ENCODE measurements at regions not wholly inside any gene's neighbourhood (a gene's known extent, or its start where the extent isn't known, plus 50 kb on each side); places are given as distances from the start of the nearest gene placed in this dataset.

DNA sequence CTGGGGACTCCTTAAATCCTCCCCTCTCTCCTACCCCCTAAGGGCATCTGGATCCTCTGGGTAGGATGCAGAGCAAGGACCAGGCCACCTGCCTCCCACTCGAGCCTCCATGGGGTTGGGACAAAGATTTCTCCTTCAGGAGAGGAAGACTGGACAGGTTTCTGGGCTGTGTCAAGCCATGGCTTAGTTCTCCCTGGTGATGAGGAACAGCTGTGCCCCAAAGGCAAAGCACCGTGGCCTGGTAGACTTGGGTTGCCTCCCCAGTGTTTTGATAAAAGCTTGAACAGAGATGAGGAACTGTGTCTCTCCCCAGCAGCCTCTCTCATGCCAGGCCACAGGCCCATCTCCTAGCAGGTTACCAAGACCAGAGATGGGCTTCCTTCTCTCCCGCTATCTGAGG, 238.3 kb downstream of the WDR11 start:
- TF ChIP-seq, protein P1, sequence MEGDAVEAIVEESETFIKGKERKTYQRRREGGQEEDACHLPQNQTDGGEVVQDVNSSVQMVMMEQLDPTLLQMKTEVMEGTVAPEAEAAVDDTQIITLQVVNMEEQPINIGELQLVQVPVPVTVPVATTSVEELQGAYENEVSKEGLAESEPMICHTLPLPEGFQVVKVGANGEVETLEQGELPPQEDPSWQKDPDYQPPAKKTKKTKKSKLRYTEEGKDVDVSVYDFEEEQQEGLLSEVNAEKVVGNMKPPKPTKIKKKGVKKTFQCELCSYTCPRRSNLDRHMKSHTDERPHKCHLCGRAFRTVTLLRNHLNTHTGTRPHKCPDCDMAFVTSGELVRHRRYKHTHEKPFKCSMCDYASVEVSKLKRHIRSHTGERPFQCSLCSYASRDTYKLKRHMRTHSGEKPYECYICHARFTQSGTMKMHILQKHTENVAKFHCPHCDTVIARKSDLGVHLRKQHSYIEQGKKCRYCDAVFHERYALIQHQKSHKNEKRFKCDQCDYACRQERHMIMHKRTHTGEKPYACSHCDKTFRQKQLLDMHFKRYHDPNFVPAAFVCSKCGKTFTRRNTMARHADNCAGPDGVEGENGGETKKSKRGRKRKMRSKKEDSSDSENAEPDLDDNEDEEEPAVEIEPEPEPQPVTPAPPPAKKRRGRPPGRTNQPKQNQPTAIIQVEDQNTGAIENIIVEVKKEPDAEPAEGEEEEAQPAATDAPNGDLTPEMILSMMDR (IDR thresholded peaks at IDR 0.05) = no peak
- no peak for TF ChIP-seq POLR2A (IDR thresholded peaks at IDR 0.05)

All from stomach (tissue), 4 donors.